ENCODE measurements at regions not wholly inside any gene's neighbourhood (a gene's known extent, or its start where the extent isn't known, plus 50 kb on each side); places are given as distances from the start of the nearest gene placed in this dataset.
"Not testable (repeated sequence)": the region's sequence is repeated elsewhere in the genome, so short reads cannot be mapped to it uniquely, and the experiment has no call there.

- no peak for DNase-seq
Measured at GRCh38 chr2:195342061-195342460, 315.0 kb upstream of the SLC39A10 start.

- no peak for DNase-seq
Measured at GRCh38 chr2:195338856-195339255, 318.2 kb upstream of the SLC39A10 start.

GRCh38 chr2:195337597-195337996 lies 319.4 kb upstream of the SLC39A10 start:
- DNase-seq: no peak

GRCh38 chr2:195333869-195334268 lies 323.2 kb upstream of the SLC39A10 start:
- no peak for DNase-seq

DNA sequence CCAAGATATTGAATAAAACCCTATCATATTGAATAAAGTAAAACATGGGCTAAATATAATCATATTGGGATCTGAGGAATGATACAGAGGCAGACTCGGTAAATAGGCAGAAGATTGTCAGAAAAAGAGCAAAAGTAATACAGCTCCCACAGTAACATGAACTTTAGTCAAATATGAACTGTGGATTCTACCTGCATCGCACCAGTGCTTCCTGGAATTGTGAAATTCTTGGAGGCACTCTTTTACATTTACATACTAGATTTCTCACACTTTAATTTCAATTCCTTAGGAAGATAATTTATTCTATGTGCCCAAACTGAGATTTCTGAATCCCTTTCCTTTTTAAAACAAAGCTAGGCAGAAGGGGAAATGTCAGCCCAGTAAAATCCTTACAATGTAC lies 325.1 kb upstream of the SLC39A10 start:
- DNase-seq: no peak

- DNase-seq: no peak
Measured at GRCh38 chr2:195331129-195331528, 325.9 kb upstream of the SLC39A10 start.

DNA sequence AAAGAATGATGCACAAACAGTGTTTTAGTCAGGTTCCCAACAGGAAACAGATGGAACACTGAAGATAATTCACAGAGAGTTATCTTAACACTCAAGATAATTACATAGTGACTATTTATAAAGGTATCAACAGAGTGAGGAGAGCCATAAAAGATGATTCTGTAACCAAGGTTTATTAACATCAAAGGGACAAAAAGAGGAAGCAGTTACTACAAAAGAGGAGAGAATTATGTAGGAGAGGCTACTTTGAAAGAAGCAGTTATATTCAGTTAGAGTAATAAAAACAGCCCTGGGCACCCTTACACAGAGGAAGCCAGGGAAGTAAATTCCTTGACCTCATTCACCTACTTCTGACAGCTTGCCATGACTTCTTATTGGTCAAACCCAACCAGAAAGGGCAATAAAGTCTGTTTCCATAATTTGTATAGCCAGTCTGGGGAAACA lies 326.5 kb upstream of the SLC39A10 start:
- no peak for DNase-seq

DNA sequence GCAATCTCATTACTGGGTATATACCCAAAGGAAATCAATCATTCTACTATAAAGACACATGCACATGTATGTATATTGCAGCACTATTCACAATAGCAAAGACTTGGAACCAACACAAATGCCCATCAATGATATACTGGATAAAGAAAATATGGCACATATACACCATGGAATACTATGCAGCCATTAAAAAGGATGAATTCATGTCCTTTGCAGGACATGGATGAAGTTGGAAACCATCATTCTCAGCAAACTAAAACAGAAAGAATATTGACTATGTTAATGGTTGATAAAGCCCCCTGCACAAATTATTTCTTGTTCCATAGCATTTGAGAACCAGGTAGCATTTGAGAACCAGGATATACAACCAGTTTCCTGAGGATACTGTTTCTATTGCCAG lies 327.2 kb upstream of the SLC39A10 start:
- DNase-seq: not testable (repeated sequence)

DNA sequence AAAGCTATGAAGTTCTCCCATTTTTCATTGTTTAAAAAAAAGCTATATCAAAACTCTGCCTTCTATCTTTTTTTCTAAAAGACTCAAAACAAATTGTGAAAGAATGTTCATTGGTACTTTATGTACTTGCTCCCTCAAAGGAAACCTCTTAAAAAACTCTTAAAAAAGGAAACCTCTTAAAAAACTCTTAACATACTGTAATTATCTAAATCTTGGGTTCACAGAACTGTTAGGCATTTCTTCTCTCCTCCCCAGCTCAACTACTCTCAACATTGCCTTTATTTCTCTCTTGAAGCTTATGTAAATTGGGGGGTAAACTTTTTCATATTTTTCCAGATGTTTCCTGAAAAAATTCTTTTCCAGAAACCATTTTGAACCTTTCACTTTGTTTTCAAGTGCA lies 330.5 kb upstream of the SLC39A10 start:
- DNase-seq: no peak

DNA sequence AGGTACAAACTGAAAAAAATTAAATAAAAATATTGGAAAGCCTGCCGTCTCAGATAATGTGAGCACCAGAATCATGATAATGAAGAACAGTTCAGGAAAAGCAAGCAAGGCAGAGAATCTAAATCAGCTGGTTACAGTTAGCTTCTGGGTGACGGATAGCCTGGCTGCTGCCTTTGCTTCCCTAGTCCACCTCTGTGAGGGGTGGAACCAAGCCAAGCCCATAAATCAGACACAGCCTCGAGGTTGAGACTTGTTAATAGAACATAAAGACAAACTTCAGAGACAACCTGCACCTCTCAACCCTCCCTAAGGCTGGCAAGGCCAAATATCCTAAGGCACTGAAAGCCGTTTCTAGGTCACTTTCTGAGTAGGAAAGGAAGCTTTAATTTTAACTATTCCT lies 334.7 kb upstream of the SLC39A10 start:
- peak; percentile 1 for DNase-seq

DNA sequence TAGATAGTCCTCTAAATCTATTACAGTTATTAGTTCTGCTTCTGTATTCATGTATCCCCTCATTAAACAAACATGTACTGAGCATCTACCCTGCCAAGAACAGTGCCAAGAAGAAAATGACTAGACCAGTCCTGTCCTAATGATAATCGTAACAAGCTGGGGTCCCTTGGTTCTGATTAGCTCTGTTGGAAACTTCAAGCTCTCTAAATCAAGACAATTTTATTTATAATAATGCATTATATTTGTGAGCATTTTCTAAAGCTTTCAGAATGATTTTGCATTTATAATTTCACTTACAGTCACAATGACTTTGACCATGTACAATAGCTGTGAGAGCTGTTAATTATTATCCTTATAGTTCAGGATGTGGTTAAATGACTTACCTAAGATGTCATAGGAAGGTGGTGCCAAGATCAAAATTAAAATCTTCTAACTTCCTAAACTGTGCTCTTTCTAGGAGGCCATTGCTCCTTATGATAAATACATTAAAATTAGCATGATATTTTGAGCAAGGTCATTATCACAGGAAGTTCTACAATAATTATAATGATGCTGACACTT lies 336.5 kb upstream of the SLC39A10 start:
- no peak for DNase-seq

DNA sequence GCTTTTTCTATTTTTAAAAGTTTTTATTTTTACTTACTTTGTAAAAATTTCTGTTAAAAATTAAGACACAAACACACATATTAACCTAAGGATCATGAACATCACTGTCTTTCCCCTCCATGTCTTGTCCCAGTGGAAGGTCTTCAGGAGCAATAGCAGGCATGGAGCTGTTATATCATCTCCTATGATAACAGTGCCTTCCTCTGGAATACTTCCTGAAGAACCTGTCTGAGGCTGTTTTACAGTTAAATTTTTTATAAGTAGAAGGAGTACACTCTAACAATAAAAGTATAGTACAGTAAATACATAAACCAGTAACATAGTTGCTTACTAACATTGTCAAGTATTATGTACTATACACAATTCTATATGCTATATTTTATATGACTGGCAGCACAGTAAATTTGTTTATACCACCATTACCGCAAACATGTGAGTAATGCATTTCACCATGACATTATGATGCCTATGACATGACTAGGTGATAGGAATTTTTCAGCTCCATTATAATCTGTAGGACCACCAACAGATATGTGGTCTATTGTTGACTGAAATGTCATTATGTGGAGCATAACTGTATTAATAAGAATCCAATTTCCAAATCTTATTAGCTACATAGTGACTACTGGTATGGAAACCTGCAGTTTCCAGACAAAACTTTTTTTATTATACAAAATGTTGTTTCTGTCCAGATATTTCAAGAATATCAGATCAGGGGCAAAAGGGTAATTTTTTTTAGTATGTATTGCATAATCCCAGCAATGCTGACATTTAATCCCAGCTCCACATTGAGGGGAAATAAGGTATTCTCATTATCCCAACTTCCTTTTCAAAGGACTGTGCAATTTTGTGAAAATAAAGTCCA lies 337.2 kb upstream of the SLC39A10 start:
- DNase-seq: peak; percentile 38

- DNase-seq: peak; percentile 78
Measured at GRCh38 chr2:195319112-195319460, 337.9 kb upstream of the SLC39A10 start.

- peak; percentile 52 for DNase-seq
Measured at GRCh38 chr2:195318440-195319111, 338.4 kb upstream of the SLC39A10 start.

DNA sequence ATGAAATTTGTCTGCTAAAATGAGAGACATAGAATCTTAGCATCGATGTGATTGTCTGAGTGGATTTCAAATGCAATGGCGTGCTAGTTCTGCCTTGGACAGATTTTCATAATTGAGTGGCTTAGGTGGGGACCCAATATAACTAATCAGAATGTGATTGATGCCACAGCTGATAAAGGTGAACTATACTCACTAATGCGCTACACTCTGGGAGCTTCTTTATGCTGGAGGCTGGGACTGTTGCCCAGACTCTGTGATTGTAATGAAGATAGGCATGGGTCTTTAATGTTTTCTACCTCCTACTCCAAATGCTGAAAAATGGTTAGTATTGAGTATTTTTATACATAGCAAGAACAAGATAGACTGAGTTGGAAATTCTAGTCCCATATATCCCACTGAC lies 339.5 kb upstream of the SLC39A10 start:
- no peak for DNase-seq

- DNase-seq: no peak
Measured at GRCh38 chr2:195316486-195316885, 340.5 kb upstream of the SLC39A10 start.

DNA sequence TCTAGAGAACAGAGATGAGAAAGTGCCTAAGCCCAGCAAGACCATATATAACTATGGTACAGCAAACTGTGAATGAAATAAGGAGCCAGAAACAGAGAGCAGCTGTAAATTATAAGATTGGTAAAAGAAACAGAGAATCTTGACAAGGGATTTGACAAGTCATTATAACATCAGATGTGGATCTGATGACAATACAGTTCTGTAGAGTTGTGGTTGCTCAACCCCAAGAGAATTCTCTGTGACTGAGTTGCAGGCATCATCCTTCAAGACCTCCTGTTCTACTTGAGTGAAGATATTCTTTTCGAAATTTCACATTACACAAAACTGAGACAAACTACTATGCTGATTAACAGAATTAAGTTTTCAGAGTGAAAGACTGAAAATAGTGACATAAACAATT lies 343.1 kb upstream of the SLC39A10 start:
- no peak for DNase-seq

DNA sequence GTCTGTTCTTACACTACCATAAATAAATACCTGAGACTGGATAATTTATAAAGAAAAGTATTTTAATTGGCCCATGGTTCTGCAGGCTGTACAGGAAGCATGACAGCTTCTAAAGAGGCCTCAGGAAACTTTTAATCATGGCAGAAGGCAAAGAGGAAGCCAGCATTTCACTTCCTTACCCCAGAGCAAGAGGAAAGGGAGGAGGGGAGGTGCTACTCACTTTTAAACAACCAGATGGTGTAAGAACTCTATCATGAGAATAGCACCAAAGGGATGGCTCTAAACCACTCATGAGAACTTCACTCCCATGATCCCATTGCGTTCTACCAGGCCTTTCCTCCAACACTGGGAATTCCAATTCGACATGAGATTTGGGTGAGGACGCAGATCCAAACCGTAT lies 344.4 kb upstream of the SLC39A10 start:
- DNase-seq: no peak

DNA sequence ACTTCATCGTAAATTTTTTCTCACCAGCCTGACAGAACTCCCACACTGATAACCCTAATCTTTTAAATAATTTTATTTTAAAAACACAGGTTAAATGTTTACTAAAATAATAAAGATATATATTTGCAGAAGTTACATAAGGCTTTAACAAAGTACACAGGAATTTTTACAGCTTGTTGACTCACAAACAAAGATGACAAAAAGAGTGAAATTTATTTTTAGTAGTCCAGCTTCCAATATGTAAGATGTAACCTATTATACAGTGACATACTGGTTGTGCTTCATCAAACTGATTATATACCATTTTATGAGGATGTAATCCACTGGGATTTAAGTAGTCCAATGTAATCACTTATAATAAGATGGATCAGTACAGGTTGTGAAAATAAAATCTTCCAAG lies 348.9 kb upstream of the SLC39A10 start:
- no peak for DNase-seq

- DNase-seq: no peak
Measured at GRCh38 chr2:195307751-195308150, 349.3 kb upstream of the SLC39A10 start.

- DNase-seq: peak; percentile 13
Measured at GRCh38 chr2:195304310-195304709, 352.7 kb upstream of the SLC39A10 start.

GRCh38 chr2:195300631-195301030 lies 356.4 kb upstream of the SLC39A10 start:
- no peak for DNase-seq

DNA sequence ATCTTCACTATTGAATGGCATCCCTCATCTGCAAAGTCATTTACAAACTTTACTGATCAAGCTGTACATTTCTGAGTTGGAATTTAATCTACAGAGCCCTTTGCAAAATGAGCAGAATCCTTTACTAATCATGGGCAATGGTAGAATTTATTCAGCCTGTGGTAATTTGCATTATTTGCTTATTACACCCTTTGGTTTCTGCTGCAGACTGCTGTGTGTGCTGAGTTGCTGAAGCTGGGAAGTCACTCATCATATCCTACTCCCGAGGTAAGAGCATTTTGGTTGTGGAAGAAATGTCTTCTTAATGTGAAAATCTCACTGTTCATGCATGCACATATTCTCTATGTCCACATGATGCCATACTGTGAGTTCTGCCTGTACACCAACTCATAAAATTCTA lies 357.4 kb upstream of the SLC39A10 start:
- no peak for DNase-seq

DNA sequence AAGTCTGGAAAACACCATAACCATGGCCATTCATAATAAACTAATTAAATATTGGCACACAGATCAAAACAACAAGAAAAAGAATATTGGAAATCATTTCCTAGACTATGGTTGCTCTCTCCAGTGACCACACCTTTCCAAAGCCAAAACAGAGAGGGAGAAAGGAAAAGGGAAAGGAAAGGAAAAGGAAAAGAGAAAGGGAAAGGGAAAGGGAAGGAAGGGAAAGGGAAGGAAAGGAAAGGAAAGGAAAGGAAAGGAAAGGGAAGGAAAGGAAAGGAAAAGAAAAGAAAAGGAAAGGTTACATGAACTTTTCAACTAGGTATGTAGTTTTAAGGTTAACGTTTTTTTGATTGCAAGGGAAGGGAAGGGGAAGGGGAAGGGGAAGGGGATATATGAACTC lies 360.5 kb upstream of the SLC39A10 start:
- DNase-seq: no peak
